Stimulated activated CD4-positive, alpha-beta T cell treated with anti-CD3 and anti-CD28 coated beads, Interleukin-12 subunit alpha, Interleukin-12 subunit beta, amount 100 ng/mL, for 48 hours (primary cell): ENCODE measurements at regions not wholly inside any gene's neighbourhood (a gene's known extent, or its start where the extent isn't known, plus 50 kb on each side); places are given as distances from the start of the nearest gene placed in this dataset.

Source experiments
- DNase-seq, 3 donors: peaks; one replicate each; pipeline ENCODE4 v3.0.0-alpha.2; 2020; ENCODE audit warnings: low read depth in 2 of 3, low spot score in 1 of 3

DNA sequence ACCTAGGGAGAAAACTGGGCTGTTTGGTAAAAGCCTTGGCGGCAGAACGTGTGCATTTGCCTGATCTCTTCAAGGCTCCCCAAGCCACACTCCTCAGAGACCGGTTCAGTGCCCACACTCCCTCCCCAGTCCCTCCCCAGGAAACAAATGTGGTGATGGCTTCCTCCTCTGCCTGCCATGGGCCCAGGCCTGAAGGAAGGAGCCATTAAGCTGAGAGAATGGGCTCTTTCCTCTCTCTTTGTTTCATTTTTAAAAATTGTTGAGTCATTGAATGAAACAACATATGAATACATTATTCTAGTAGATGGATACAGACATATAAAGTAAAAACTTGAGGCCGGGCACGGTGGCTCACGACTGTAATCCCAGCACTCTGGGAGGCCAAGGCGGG is 50.6 kb upstream of the YWHAQ start:
- no peak for DNase-seq

DNA sequence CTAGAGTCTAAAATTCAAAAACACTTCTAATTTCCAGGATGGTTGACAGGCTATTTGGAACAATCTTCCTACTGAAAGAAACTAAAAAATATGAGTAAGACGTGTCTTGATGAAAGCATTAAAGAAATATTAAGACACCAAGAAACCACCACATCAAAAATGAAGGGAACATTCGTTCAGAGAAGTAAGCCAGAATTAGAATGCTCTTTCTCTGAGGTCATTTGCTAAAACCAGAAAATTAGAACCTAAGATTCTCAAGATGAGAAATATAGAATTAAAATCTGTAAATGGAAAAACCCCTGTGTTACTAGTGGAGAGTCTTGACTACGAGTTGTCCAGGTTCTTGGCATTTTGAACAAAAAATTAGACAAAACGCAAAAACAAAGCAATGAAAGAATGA is 54.8 kb upstream of the YWHAQ start:
- DNase-seq = no peak

DNA sequence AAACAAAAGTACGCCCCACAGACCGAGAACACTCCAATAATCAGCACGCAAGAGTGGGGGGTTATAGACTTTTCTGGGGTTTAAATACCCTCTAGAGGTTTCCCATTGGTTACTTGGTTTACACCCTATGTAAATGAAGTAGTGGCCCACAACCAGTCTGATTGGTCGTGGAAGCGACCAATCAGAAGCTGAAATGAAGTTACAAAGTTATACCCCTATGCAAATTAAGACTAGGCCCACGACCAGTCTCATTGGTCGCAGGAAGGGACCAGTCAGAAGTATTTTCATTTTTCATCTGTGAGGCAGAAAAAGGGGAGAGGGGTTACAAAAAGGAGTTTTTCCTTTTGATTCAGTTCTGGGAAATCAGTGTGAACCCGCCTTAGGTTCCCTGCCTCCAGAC is 55.3 kb upstream of the YWHAQ start:
- DNase-seq = no peak

DNA sequence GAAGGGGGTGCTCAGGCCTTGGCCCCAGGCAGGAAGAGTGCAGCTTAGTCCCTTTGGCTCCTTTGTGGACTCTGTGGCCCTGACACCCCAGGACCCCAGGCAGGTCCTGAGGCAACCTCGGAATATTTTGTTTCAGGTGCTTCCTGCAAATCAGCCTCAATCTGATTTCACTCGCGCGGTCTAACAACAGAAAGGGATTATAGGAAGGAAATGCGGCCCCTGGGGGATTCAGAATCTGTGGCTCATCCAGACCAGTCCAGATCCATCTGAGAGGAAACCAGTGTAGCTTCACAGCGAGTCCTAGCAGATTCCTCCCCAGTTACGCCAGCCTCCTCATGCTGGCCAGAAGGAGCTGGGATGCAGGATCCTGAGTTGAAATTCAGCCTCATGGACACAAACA is 59.5 kb upstream of the YWHAQ start:
- DNase-seq = no peak

DNA sequence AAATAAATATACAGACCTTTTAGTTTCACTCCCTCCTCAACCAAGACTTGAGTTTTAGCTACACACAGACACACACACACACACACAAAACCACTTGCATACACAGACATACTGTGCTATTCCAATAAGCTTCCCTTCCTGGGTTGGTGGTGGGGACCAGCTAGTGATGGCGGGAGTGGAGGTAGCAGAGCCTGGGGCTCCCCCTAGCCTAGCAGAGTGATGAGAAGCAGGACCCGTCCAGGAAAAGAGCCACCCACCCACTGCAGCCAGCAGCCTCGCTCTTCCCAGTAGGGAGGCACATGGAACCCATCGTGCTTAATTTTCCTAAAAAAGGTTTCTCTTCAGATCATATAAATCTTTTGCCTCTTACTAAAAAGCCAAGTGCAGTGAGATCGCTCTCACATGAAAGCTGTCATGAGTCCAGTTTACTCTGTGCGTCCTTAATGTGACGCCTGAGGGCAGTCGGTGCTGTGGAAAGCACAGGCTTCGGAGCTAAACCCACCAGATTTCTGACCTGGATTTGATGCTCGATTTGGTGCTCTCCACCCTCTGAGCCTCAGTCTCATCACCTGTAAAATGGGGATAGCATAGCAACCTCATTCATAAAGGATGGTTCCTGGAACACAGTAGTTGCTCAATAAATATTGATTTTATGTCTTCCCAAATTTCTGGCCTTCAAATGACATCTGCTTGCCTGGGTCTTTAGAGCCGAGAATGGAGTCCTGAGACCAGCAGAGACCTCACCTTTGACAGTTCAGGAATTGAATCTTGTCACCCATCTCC is 60.1 kb upstream of the YWHAQ start:
- no peak for DNase-seq

DNA sequence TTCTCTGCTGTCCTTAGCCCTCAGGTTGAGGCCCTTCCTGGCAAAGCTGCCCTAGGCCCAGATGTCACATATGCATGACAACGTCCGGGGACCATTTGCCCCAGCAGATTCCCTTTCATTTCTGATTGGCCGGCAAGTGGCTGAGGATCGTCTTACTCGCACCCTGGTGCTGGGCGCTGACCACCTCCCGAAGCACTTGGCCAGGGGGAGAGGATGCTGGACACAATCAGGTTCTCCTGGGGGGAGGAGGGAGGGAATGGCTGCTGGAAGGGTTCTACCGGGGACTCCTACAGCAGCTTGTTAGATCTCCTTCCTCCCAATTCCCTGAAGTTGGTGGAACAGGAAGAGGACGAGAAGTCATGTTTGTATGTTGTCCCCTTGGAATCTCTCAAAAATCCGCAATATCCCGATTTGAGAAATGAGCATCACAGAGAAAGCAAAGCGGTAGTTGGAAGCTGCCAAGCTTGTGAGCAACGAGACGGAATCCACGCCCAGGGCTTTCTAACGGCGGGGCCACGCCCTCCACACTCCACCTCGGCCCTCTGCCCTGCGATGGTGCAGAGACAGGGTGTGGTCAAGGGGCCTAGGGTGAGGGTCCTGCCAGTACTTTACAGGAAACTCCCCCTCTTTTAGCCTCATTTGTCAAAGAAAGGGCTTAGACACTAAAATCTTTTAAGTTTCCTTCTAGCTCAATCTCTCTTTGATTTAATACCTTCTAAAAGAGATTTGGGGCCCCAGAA is 61.8 kb upstream of the YWHAQ start:
- no peak for DNase-seq

DNA sequence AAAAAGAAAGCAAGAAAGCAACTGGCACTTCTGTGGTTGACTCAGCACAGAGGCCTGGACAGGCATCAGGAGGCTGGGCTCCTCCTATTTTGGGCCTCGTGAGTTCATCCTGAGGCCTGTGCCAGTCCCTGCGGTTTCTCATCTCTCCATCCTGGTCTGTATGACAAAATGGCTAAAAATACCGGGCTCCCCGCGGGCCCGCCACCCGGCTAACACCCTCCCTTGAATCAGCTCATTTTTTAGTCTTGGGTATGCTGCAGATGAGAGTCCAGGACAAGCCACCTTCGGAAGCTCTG is 62.3 kb upstream of the YWHAQ start:
- no peak for DNase-seq

DNA sequence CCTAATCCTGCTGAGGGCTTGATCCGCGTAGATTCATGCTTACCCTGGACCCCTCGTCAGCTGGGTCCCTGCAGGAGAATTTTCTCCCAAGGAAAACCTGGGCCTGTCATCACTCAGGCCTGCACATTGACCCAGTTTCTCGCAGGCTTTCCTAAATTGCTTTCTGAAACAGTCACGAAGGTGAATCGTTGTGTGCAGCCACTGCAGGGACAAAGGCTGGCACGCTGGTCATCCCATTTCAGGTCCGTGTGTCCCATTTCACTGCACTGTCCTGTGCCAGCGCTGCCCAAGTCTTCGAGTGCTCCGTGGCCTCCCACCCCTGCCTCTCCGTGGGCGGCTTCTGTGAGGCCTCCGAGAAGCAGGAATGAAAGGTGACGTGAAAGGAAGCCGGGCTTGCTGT is 62.8 kb upstream of the YWHAQ start:
- no peak for DNase-seq

DNA sequence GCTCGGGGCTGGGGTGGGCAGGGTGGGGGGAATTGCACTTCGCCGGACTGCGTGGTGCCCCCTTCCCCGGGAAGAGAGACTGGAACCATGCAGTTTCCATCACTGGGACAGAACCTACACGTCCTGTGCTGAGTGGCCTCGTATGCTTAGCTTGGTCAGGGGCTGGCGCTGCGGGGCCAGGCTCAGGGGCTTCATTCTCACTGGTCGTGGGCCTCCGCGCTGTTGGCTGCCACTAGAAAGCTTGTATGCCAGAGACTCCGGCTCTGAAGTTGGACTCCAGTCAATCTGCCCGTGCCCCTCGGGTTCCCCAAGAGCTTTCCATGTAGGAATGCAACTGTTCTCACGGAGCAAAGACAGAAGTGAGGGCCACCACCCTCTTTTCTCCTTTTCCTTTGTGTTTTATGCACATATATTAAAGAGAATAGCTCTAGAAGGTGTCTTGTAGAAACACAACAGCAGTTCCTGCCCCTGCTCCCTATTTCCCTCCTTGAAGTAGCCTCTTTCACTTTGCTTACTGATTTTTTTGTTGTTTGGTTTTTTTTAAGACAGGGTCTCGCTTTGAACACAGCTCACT is 64.0 kb upstream of the YWHAQ start:
- DNase-seq = no peak

DNA sequence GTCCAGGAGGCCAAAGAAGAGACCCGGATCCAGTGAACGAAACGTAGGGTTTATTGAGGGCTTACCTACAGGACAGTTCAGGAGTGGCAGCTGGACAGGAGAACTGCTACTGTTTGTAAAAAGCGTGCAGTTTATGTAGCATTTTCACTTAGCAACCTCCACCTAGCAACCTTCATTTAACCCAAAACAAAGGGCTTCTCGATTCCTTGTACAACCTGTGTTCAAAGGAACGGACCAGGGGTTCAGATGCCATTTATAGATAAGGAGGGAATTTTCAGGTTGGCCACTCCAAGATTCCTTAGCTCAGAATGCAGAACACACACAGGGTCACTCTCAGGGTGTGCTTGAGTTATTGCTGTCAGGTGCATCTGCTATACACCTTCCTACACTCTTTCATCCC is 65.1 kb upstream of the YWHAQ start:
- no peak for DNase-seq

DNA sequence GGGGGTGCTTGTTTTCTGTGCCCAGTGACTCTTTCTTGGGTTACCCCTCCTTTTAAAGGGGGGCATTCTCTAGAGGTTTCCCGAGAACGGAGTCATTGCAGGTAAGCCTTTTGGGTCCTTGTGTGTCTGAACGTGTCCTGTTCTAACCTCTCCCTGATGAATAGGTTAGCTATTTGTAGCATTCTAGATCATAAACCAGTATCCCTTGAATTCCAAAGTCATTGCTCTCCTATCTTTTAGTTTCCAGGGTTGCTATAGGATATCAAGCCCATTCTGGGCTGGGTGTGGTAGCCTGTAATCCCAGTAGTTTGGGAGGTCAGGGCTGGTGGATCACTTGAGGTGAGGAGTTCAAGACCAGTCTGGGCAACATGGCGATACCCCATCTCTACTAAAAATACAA is 65.9 kb upstream of the YWHAQ start:
- no peak for DNase-seq

DNA sequence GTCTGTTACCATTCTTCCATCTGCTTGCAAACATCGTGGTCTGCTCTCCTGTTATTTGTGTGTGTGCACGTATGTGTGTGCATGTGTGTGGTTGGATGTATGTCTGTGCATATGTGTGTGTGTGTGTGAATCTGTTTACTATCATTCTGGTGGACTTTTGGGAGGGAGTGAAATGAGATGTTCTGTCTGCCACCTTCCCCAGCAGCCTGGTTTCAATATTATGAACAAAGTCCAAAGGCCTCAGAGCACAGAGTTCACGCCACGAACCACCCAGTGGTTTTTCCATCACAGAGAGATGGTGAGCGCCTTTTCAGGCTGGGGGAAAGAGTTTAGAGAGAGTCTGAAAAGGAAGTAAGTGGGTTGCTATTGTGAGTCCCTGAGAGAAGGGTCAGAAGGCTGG is 67.1 kb upstream of the YWHAQ start:
- no peak for DNase-seq

DNA sequence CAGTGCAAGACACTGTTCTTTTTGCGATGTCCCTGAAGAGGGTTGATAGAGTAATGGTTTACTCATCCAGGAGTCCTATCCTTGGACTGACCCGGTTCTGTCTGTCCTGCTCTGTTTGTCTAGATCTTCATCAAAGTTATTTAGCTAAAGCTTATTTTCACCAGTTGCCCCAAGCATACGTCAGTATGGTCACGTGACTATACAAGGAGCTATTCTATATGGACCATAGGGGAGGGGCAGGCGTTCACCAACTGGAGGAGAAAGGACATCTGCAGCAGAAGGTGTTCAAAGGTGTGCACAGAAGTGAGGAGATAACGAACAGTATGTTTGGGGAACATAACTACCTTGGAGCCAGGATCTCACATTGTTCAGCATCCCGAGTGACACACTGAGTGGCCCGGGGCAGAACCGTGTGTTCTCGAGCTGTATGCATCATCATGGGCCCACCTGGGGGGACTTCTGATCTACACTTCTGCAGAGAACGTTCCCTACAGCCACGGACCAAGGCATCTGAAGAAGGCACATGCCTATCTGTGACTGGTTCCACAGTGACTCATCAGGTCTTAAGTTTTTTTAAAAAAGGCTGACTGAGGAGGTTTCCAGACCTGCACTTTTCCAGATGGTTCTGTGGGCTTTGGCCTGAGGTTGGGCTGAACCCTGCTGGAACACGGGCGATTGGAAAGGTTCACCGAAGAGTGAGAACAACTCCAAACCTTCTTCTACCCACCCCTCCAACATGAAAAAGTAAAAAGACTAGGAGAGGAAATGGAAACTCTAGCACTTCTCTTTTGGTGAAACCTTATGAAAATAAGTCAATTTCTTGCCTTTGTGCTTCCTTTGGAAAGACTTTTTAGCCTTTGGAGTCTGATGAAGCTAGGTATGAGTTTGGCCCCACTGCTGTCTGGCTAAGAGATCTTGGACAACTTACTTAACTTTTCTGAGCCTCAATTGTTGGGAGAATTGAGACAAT is 68.6 kb upstream of the YWHAQ start:
- DNase-seq = no peak

DNA sequence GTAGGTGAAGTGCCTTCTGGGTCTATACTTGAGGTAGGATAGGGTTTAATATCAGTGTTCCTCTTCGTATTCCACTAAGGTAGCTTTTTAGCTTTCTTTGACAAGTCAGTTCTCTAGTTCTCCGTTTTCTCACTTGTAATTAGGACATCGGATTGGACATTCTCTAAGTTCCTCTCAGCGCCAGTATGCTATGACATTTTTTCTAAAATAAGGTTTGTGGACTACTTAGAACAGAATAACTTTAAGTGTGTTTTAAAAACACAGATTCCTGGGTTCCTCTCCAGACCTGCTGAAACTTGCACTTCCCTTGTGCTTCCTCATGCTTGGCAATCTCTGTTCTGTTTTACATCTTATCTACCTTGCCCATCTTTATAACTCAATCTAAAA is 69.3 kb upstream of the YWHAQ start:
- DNase-seq = no peak

DNA sequence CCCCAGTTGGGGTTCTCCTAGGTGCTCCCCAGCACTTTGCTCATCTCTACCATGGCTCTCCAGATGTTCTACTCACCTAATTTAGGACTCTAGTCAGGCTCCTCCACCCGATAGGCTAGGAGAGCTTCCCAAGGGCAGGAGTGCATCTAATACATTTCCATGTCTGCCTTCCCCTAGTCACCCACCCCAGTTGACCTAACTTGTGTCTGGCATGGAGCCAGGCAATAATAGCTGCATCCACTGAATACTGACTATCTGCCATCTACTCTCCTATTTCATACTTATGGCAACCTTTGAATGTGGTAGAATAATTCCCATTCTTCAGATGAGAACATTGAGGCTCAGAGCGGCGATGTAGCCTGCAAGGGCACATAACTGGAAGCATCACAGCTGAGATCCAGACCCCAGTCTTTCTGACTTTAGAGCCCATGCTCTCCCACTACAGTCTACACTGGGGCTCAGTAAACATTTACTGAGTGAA is 71.8 kb upstream of the YWHAQ start:
- DNase-seq = no peak

DNA sequence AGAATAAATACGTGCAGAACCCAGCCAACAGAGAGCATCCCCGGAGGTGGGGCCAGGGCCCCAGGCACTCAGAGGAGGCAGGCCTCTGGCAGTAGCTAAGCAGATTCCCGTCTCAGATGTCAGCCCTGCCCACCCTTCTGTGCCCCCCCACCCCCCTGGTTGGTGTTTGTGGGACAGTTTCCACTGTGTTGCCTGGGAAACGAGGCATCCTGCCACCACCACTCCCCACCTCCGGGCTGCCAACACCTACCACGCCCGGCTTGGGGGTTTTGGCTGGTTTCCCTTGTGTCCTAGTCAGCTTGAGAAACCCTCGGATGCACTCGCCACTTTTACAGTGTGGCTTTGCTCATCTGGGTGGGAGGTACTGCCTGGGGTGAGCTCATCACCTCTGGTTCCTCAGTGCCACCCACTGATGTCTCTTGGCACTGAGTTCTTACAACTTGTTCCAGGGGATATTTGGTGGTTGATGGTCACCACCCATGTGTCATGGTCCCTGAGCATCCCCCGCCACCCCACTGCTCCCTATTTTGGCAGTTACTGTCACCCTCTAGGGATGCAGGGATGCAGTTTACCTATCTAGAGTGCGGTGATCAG is 72.4 kb upstream of the YWHAQ start:
- peak; percentile 63 to 73 (median 68) for DNase-seq

DNA sequence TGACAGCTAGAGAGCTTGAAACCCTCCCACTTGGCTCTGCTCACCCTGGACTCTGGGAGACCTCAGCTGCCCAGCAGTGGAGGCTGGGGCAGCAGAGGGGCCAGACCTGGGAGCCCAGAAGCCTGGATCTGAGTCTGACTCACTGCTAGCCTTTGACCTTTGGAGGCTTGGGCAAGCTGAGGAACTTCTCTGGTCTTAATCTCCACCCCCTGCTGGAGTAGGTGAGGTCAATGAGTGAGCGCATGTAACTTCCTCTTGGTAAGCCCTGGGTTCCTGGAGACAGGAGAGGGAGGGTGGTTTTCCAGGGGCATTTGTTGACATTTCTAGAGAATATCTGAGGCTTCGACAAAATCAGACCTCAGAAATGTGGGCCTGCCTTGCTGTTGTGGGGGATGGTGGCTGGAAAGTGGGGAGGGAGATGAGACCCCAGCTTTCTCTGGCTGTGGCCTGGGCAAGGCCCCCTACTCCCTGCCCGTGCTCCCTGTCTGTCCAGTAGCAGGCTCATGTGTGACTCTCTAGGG is 73.0 kb upstream of the YWHAQ start:
- DNase-seq = no peak

DNA sequence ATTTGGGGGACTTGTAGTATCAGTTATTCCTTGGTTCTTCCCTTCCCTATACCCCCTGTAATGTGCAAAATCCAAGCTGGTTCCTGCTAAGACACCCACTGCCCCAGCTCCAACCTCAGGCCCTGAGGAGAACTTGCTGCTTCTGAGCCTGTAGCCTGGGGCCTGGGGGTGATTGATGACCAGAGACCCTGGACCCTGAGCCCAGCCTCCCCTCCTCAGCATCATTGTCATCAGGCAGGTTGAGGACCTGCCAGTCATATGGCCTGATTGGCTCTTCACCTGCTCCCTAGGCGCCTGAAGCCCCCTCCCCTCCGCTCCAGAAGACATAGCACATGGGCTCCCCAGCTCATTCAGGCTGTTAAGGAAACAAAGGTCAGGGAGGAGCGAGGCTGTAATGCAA is 73.8 kb upstream of the YWHAQ start:
- no peak for DNase-seq

DNA sequence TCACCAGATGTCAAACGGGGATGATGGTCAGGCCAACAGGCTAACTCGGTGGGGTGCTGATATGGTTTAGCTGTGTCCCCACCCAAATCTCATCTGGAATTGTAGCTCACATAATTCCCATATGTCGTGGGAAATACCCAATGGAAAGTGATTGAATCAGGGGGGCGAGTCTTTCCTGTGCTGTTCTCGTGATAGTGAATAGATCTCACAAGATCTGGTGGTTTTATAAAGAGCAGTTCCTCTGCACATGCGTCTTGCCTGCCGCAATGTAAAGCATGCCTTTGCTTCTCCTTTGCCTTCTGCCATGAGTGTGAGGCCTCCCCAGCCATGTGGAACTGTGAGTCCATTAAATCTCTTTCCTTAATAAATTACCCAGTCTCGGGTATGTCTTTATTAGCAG is 74.4 kb upstream of the YWHAQ start:
- DNase-seq = no peak

DNA sequence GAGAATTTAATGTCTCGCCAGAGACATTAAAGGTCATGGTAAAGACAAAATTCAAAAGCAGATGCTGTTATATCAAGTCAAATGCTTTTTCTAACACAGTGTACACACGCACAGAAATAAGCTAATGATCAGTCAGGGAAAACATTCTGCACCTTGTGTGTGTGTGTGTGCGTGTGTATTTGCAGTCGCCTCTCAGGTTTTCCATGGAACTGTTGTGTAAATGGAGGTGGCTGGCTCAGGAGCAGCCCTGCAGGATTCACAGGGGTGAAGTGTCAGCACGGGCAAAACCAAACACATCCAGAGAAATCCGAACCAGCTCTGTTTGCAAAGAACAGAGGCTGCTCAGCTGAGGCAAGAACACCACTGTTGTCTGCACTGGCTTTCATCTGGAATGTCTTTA is 76.2 kb upstream of the YWHAQ start:
- DNase-seq = no peak

DNA sequence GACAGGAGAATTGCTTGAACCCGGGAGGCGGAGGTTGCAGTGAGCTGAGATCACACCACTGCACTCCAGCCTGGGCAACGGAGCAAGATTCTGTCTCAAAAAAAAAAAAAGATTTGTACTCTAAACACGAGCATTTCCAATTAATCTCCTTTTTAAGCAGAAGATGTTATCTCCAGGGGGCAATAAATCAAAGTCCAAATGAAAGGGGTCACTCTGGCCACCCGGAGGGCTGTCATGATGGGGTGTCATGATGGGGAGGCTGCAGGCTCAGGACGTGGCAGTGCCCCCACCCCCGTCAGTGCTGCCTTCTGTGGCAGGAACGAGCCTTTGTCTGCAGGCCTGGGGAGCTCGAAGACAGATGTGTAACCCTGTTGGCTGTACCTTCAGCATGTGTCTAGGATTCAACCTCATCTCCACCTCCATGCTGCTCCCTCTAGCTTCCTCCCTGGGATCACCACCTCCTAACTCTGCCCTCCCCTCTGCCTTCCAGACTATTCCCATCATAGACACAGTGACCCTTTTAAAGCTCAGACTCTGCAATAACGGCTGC is 76.9 kb upstream of the YWHAQ start:
- DNase-seq = no peak
